SK-N-SH (cell line): ENCODE measurements at regions not wholly inside any gene's neighbourhood (a gene's known extent, or its start where the extent isn't known, plus 50 kb on each side); places are given as distances from the start of the nearest gene placed in this dataset.

Experiments
- CTCF ChIA-PET: fragments of 300-600, 350-600 bp; formaldehyde crosslinking; extraction: SDS; loops from one replicate; lab custom pipeline; 2021; lab: Yijun Ruan, JAX
- POLR2A ChIA-PET: fragments of 350-600 bp; sonication (Branson Sonifier 250); formaldehyde crosslinking; extraction: SDS; loops from one replicate; lab custom pipeline; 2020; ENCODE audit warnings: antibody characterized with exemption, inconsistent platforms; lab: Yijun Ruan, JAX
- DNase-seq: peaks from one replicate; pipeline ENCODE4 v3.0.0; 2012
- H2AFZ ChIP-seq: fragments of 200-600 bp; sonication (generic); 2 replicates; pipeline ENCODE4 v1.8.1; 2016; ENCODE audit warnings: antibody characterized with exemption, mild to moderate bottlenecking, low read depth
- H3F3A ChIP-seq: fragments of 200-600 bp; sonication (generic); replicated peaks from 2 replicates; pipeline ENCODE3; 2016; ENCODE audit warnings: antibody characterized with exemption, mild to moderate bottlenecking; ENCODE audit not compliant: insufficient read depth
- H3K27ac ChIP-seq, 2 experiments: fragments of 200-500 bp in 1 of 2; fragments of 200-600 bp in 1 of 2; sonication (Bioruptor generic) in 1 of 2; sonication (generic), shearing (Covaris generic) in 1 of 2; 2 replicates each; pipeline versions ENCODE4 v1.5.1 to v1.6.1; 2014 to 2016; ENCODE audit warnings: low read depth in 2 of 2, inconsistent platforms in 1 of 2, low read length in 1 of 2, mild to moderate bottlenecking in 1 of 2, mixed read lengths in 1 of 2
- H3K27me3 ChIP-seq: fragments of 200-600 bp; sonication (generic), shearing (Covaris generic); 2 replicates; pipeline ENCODE4 v1.6.1; 2016; ENCODE audit warnings: mixed run types; ENCODE audit not compliant: insufficient read depth
- H3K36me3 ChIP-seq, 2 experiments: fragments of 200-500 bp in 1 of 2; fragments of 200-600 bp in 1 of 2; sonication (Bioruptor generic) in 1 of 2; sonication (generic) in 1 of 2; replicated peaks in 1 of 2; 2 replicates each; pipeline versions ENCODE3 to v1.5.1; 2014 to 2016; ENCODE audit warnings: low read length in 1 of 2, mild to moderate bottlenecking in 1 of 2; ENCODE audit not compliant: insufficient read depth in 2 of 2, control insufficient read depth in 1 of 2
- H3K4me1 ChIP-seq, 2 experiments: fragments of 200-500 bp in 1 of 2; fragments of 200-600 bp in 1 of 2; sonication (Bioruptor generic) in 1 of 2; sonication (generic), shearing (Covaris generic) in 1 of 2; 2 replicates each; pipeline versions ENCODE4 v1.5.1 to v1.6.1; 2014 to 2016; ENCODE audit warnings: low read depth in 1 of 2, low read length in 1 of 2, mixed run types in 1 of 2; ENCODE audit not compliant: insufficient read depth in 2 of 2, control insufficient read depth in 1 of 2
- H3K4me2 ChIP-seq: fragments of 200-600 bp; sonication (generic), shearing (Covaris generic); 2 replicates; pipeline ENCODE4 v1.6.1; 2017; ENCODE audit warnings: mixed run types
- H3K4me3 ChIP-seq, 2 experiments: fragments of 200-500 bp in 1 of 2; fragments of 200-600 bp in 1 of 2; sonication (Bioruptor generic) in 1 of 2; sonication (generic), shearing (Covaris generic) in 1 of 2; 2 replicates each; pipeline versions ENCODE4 v1.5.1 to v1.8.1; 2014 to 2016; ENCODE audit warnings: low read depth in 2 of 2, inconsistent platforms in 1 of 2, low read length in 1 of 2, mild to moderate bottlenecking in 1 of 2, mixed read lengths in 1 of 2, moderate library complexity in 1 of 2
- H3K79me2 ChIP-seq: fragments of 200-600 bp; sonication (generic); 2 replicates; pipeline ENCODE4 v1.8.1; 2017; ENCODE audit warnings: mild to moderate bottlenecking; ENCODE audit not compliant: insufficient read depth
- H3K9ac ChIP-seq: fragments of 200-600 bp; sonication (generic); 2 replicates; pipeline ENCODE4 v1.6.1; 2017; ENCODE audit warnings: mixed run types
- H3K9me2 ChIP-seq: fragments of 200-600 bp; sonication (generic); 2 replicates; pipeline ENCODE4 v1.6.1; 2017; ENCODE audit warnings: mixed run types
- H3K9me3 ChIP-seq: fragments of 200-600 bp; sonication (generic); 2 replicates; pipeline ENCODE4 v1.6.1; 2017; ENCODE audit warnings: mixed run types, mild to moderate bottlenecking, moderate library complexity
- H4K20me1 ChIP-seq: fragments of 200-600 bp; sonication (generic); 2 replicates; pipeline ENCODE4 v1.6.1; 2017; ENCODE audit warnings: mild to moderate bottlenecking, mixed run types; ENCODE audit not compliant: insufficient read depth
- CHD2 ChIP-seq: fragments of 150-350 bp; IDR thresholded peaks from 2 replicates; pipeline ENCODE4 v1.6.1; 2018; ENCODE audit warnings: low read length; ENCODE audit not compliant: partially characterized antibody
- CTCF ChIP-seq: fragments of 200-600 bp; sonication (generic); IDR thresholded peaks from 2 replicates; pipeline ENCODE4 v1.6.1; 2017; ENCODE audit warnings: antibody characterized with exemption, mild to moderate bottlenecking, moderate library complexity
- ELF1 ChIP-seq: IDR thresholded peaks from 2 replicates; pipeline ENCODE4 v1.4.0; 2012
- EP300 ChIP-seq, 2 experiments: IDR thresholded peaks; 2 replicates each; pipeline versions ENCODE4 v1.4.0 to v1.6.1; 2012; ENCODE audit warnings: borderline replicate concordance in 1 of 2, low read depth in 1 of 2, low read length in 1 of 2
- FOSL2 ChIP-seq: IDR thresholded peaks from 2 replicates; pipeline ENCODE4 v1.4.0; 2012; ENCODE audit warnings: low read depth, mild to moderate bottlenecking, moderate library complexity, borderline replicate concordance
- FOXJ3 ChIP-seq: sonication (generic); formaldehyde crosslinking; IDR thresholded peaks from 2 replicates; pipeline ENCODE4 v1.5.1; 2020; ENCODE audit warnings: mild to moderate bottlenecking, missing genetic modification reagents
- FOXM1 ChIP-seq: IDR thresholded peaks from 2 replicates; pipeline ENCODE4 v1.4.0; 2012; ENCODE audit warnings: low read depth, mild to moderate bottlenecking
- IRF3 ChIP-seq: fragments of 150-350 bp; IDR thresholded peaks from 2 replicates; pipeline ENCODE4 v1.6.1; 2016; ENCODE audit warnings: mild to moderate bottlenecking, low read depth, low read length
- JUND ChIP-seq: IDR thresholded peaks from 2 replicates; pipeline ENCODE4 v1.4.0; 2012
- MEF2A ChIP-seq: IDR thresholded peaks from 2 replicates; pipeline ENCODE4 v1.4.0; 2012; ENCODE audit warnings: low read depth, borderline replicate concordance
- NFIC ChIP-seq: IDR thresholded peaks from 2 replicates; pipeline ENCODE4 v1.4.0; 2012; ENCODE audit warnings: borderline replicate concordance
- RFX5 ChIP-seq: IDR thresholded peaks from 2 replicates; pipeline ENCODE4 v1.6.1; 2012; ENCODE audit warnings: mild to moderate bottlenecking, improper control_type of control experiment, low read length
- SIN3A ChIP-seq: IDR thresholded peaks from 2 replicates; pipeline ENCODE4 v1.6.1; 2012; ENCODE audit warnings: low read depth, mild to moderate bottlenecking, low read length, moderate library complexity, borderline replicate concordance
- SMC3 ChIP-seq: IDR thresholded peaks from 2 replicates; pipeline ENCODE4 v1.6.1; 2012; ENCODE audit warnings: low read depth, low read length, improper control_type of control experiment
- TAF1 ChIP-seq: IDR thresholded peaks from 2 replicates; pipeline ENCODE4 v1.6.1; 2012; ENCODE audit warnings: low read depth, mild to moderate bottlenecking, low read length, moderate library complexity, borderline replicate concordance
- TCF12 ChIP-seq: IDR thresholded peaks from 2 replicates; pipeline ENCODE4 v1.4.0; 2012
- USF1 ChIP-seq: IDR thresholded peaks from 2 replicates; pipeline ENCODE4 v1.4.0; 2012; ENCODE audit warnings: low read depth, borderline replicate concordance
- YY1 ChIP-seq: IDR thresholded peaks from 2 replicates; pipeline ENCODE4 v1.4.0; 2012; ENCODE audit warnings: low read depth, mild to moderate bottlenecking
- WGBS: methylation state at CpG from one replicate; pipeline ENCODE4 v1.1.6; 2017; ENCODE audit warnings: low lambda C conversion rate; 5-methylcytosine and 5-hydroxymethylcytosine counted together
- TF ChIP-seq, protein P1 (sequence below): fragments of 150-350 bp; IDR thresholded peaks from 2 replicates; pipeline ENCODE4 v1.6.1; 2017; ENCODE audit warnings: antibody characterized with exemption, low read length, low read depth, borderline replicate concordance

GRCh38 chr2:121903037-121903689 lies 147.7 kb downstream of the TSN start:
- ChIA-PET POLR2A (no interaction called here), CTCF (interaction anchor here (1.0 kb wide), 1 partner anchor 92 kb away, joined by 5 read pairs; no protein-coding TSS in a partner anchor)
- H3K4me2 ChIP-seq, result no peak overlapping the region
- no peaks in the 10 kb centered on the region for H4K20me1 ChIP-seq
- H2AFZ ChIP-seq, result no peak overlapping the region
- no peak overlapping the region for H3K9ac ChIP-seq
- WGBS, result 33% methylated on average over 11 of the region's 14 CpGs
- H3K9me3 ChIP-seq, result no peaks in the 10 kb centered on the region
- no peaks in the 10 kb centered on the region for H3K9me2 ChIP-seq
- H3F3A ChIP-seq, result no peaks in the 10 kb centered on the region
- no peaks in the 10 kb centered on the region for H3K36me3 ChIP-seq
- peak; percentile 79 for DNase-seq
- H3K27ac ChIP-seq, result no peak overlapping the region
- no peak overlapping the region for H3K4me3 ChIP-seq
- peaks cover 0 to 12% of the 10 kb centered on the region in 2 experiments; a peak in 1 of 4 replicates for H3K4me1 ChIP-seq
- TF ChIP-seq SIN3A, result no peak
- TF ChIP-seq NFIC, result no peak
- TF ChIP-seq MEF2A, result no peak
- no peak for TF ChIP-seq FOXJ3 (CRISPR knock-in tag)
- TF ChIP-seq TCF12, result no peak
- no peak for TF ChIP-seq RFX5
- TF ChIP-seq, protein P1, sequence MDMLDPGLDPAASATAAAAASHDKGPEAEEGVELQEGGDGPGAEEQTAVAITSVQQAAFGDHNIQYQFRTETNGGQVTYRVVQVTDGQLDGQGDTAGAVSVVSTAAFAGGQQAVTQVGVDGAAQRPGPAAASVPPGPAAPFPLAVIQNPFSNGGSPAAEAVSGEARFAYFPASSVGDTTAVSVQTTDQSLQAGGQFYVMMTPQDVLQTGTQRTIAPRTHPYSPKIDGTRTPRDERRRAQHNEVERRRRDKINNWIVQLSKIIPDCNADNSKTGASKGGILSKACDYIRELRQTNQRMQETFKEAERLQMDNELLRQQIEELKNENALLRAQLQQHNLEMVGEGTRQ, result no peak
- no peak for TF ChIP-seq JUND
- TF ChIP-seq SMC3, result no peak
- TF ChIP-seq ELF1, result no peak
- TF ChIP-seq YY1, result no peak
- no peak for TF ChIP-seq IRF3
- TF ChIP-seq FOSL2, result no peak
- TF ChIP-seq USF1, result no peak
- TF ChIP-seq FOXM1, result no peak
- no peak for TF ChIP-seq CHD2
- no peak for TF ChIP-seq TAF1
- no peaks in the 10 kb centered on the region for H3K79me2 ChIP-seq
- H3K27me3 ChIP-seq, result no peaks in the 10 kb centered on the region

- Histone ChIP-seq H3K79me2 (no peaks in the 10 kb centered on the region), H3K27me3 (no peaks in the 10 kb centered on the region), H3K27ac (no peak overlapping the region), H3K9me2 (no peaks in the 10 kb centered on the region), H3K36me3 (no peaks in the 10 kb centered on the region), H3K9ac (no peak overlapping the region), H3K9me3 (no peaks in the 10 kb centered on the region), H3F3A (no peaks in the 10 kb centered on the region), H3K4me3 (no peak overlapping the region), H3K4me1 (peaks cover 0 to 12% of the 10 kb centered on the region in 2 experiments; a peak in 1 of 4 replicates), H3K4me2 (no peak overlapping the region), H2AFZ (no peak overlapping the region), H4K20me1 (no peaks in the 10 kb centered on the region)
- ChIA-PET CTCF (no interaction called here), POLR2A (no interaction called here)
- no peak for DNase-seq
- 38% methylated on average over 2 of the region's 2 CpGs for WGBS
- TF ChIP-seq EP300 (IDR thresholded peaks at IDR 0.05; ENCODE audit: borderline replicate concordance in 1 of 2, low read depth in 1 of 2, low read length in 1 of 2) (no peak), IRF3 (no peak), CTCF (no peak), TCF12 (no peak)
Measured at GRCh38 chr2:121904656-121905055, 149.2 kb downstream of the TSN start.
